HCT116 (cell line): ENCODE measurements at regions not wholly inside any gene's neighbourhood (a gene's known extent, or its start where the extent isn't known, plus 50 kb on each side); places are given as distances from the start of the nearest gene placed in this dataset.

Experiments used
- ATAC-seq: fragments of 200-7000 bp; cut with Tn5 transposase; 2 replicates; pipeline ENCODE4 v1.9.1; 2020; ENCODE audit warnings: mild to moderate bottlenecking, moderate library complexity
- BruUV-seq: library from RNA; stranded (reverse); fragments of 400-500 nt; replicated peaks from 2 replicates; lab custom pipeline; 2021; lab: Mats Ljungman, UMichigan
- CTCF ChIA-PET: fragments of 300-600 bp; sonication (Branson Sonifier 250); formaldehyde crosslinking; loops from one replicate; lab custom pipeline; 2021; ENCODE audit warnings: antibody characterized with exemption; lab: Charles Lee
- POLR2A ChIA-PET: fragments of 300-600, 350-600 bp; sonication (Branson Sonifier 250); formaldehyde crosslinking; loops from one replicate; lab custom pipeline; 2021; ENCODE audit warnings: antibody characterized with exemption; lab: Charles Lee
- RAD21 ChIA-PET, 2 experiments: fragments of 300-600 bp; sonication (Branson Sonifier 250); formaldehyde crosslinking; loops; one replicate each; lab custom pipeline; 2023; ENCODE audit warnings: low total read pairs in 2 of 2; ENCODE audit not compliant: uncharacterized antibody in 2 of 2, unreplicated experiment in 2 of 2, low non-redundant PET in 1 of 2; lab: Charles Lee
- DNase-seq: peaks from one replicate; pipeline ENCODE4 v3.0.0-alpha.2; 2010; ENCODE audit warnings: low read depth, low spot score
- H2AFZ ChIP-seq: fragments of 200-600 bp; shearing (Covaris generic), sonication (generic); 2 replicates; pipeline ENCODE4 v1.6.1; 2017; ENCODE audit warnings: low read depth, mixed run types, mixed read lengths, antibody characterized with exemption, low read length; ENCODE audit not compliant: poor library complexity, severe bottlenecking
- H3K27ac ChIP-seq: 2 replicates; pipeline ENCODE4 v1.5.1; 2012; ENCODE audit warnings: low read depth, low read length
- H3K27me3 ChIP-seq: fragments of 200-600 bp; sonication (generic); 2 replicates; pipeline ENCODE4 v1.6.1; 2016; ENCODE audit warnings: mixed run types, low read length, mixed read lengths; ENCODE audit not compliant: insufficient read depth
- H3K36me3 ChIP-seq, 2 experiments: fragments of 200-500 bp in 1 of 2; fragments of 200-600 bp in 1 of 2; sonication (Bioruptor generic) in 1 of 2; sonication (generic) in 1 of 2; 2 replicates each; pipeline versions ENCODE4 v1.5.1 to v1.6.1; 2014 to 2016; ENCODE audit warnings: low read length in 2 of 2, inconsistent platforms in 1 of 2, mixed read lengths in 1 of 2, mixed run types in 1 of 2; ENCODE audit not compliant: insufficient read depth in 2 of 2, control insufficient read depth in 1 of 2
- H3K4me1 ChIP-seq, 2 experiments: fragments of 200-600 bp in 1 of 2; sonication (generic) in 1 of 2; 2 replicates each; pipeline versions ENCODE4 v1.5.1 to v1.6.1; 2012 to 2017; ENCODE audit warnings: low read length in 2 of 2, inconsistent platforms in 1 of 2, mild to moderate bottlenecking in 1 of 2, mixed read lengths in 1 of 2, mixed run types in 1 of 2, moderate library complexity in 1 of 2; ENCODE audit not compliant: insufficient read depth in 2 of 2, control insufficient read depth in 1 of 2
- H3K4me2 ChIP-seq: fragments of 200-600 bp; sonication (generic); 2 replicates; pipeline ENCODE4 v1.6.1; 2017; ENCODE audit warnings: mixed run types, low read length, mixed read lengths
- H3K4me3 ChIP-seq, 2 experiments: fragments of 200-600 bp in 1 of 2; sonication (generic) in 1 of 2; replicated peaks in 1 of 2; 2 replicates each; pipeline ENCODE4 v1.5.1; 2011 to 2016; ENCODE audit warnings: low read length in 2 of 2, control low read depth in 1 of 2, low read depth in 1 of 2, mild to moderate bottlenecking in 1 of 2, mixed read lengths in 1 of 2, mixed run types in 1 of 2
- H3K79me2 ChIP-seq: fragments of 200-600 bp; sonication (generic); 2 replicates; pipeline ENCODE4 v1.6.1; 2017; ENCODE audit warnings: mild to moderate bottlenecking, mixed run types, low read length, moderate library complexity, mixed read lengths; ENCODE audit not compliant: insufficient read depth
- H3K9ac ChIP-seq: fragments of 200-600 bp; sonication (generic); 2 replicates; pipeline ENCODE4 v1.6.1; 2016; ENCODE audit warnings: low read length, mixed read lengths
- H3K9me2 ChIP-seq: fragments of 200-600 bp; sonication (generic), shearing (Covaris generic); 2 replicates; pipeline ENCODE4 v1.6.1; 2017; ENCODE audit warnings: mixed run types, mild to moderate bottlenecking, moderate library complexity; ENCODE audit not compliant: insufficient read depth
- H3K9me3 ChIP-seq, 2 experiments: fragments of 200-500 bp in 1 of 2; fragments of 200-600 bp in 1 of 2; sonication (Bioruptor generic) in 1 of 2; sonication (generic) in 1 of 2; 2 replicates each; pipeline ENCODE4 v1.6.1; 2014 to 2017; ENCODE audit warnings: low read length in 2 of 2, mixed read lengths in 2 of 2, inconsistent platforms in 1 of 2, low read depth in 1 of 2, mild to moderate bottlenecking in 1 of 2, mixed run types in 1 of 2, moderate library complexity in 1 of 2; ENCODE audit not compliant: control insufficient read depth in 1 of 2, insufficient read depth in 1 of 2
- H4K20me1 ChIP-seq: fragments of 200-600 bp; sonication (generic), shearing (Covaris generic); 2 replicates; pipeline ENCODE4 v1.6.1; 2017; ENCODE audit warnings: mixed run types, mild to moderate bottlenecking, moderate library complexity; ENCODE audit not compliant: insufficient read depth
- ATF3 ChIP-seq: IDR thresholded peaks from 2 replicates; pipeline ENCODE4 v1.6.1; 2012
- CEBPB ChIP-seq: IDR thresholded peaks from 2 replicates; pipeline ENCODE4 v1.6.1; 2012; ENCODE audit warnings: low read depth
- CTCF ChIP-seq, 3 experiments: fragments of 200-600 bp in 1 of 3; sonication (generic) in 1 of 3; IDR thresholded peaks in 2 of 3; conservative IDR thresholded peaks in 1 of 3; 2 replicates each; pipeline ENCODE4 v1.5.1; 2012 to 2017; ENCODE audit warnings: low read depth in 2 of 3, low read length in 2 of 3, antibody characterized with exemption in 1 of 3, borderline replicate concordance in 1 of 3, control low read depth in 1 of 3, mild to moderate bottlenecking in 1 of 3, mixed read lengths in 1 of 3, mixed run types in 1 of 3, moderate library complexity in 1 of 3; ENCODE audit not compliant: insufficient read depth in 1 of 3
- ELF1 ChIP-seq: IDR thresholded peaks from 2 replicates; pipeline ENCODE4 v1.6.1; 2012; ENCODE audit warnings: low read depth, borderline replicate concordance
- EZH2 ChIP-seq: fragments of 200-600 bp; sonication (generic); IDR thresholded peaks from 2 replicates; pipeline ENCODE4 v1.6.1; 2017; ENCODE audit warnings: antibody characterized with exemption, mixed run types
- EZH2phosphoT487 ChIP-seq: fragments of 200-600 bp; IDR thresholded peaks from 2 replicates; pipeline ENCODE4 v1.6.1; 2018; ENCODE audit warnings: antibody characterized with exemption, borderline replicate concordance
- POLR2A ChIP-seq: IDR thresholded peaks from 2 replicates; pipeline ENCODE4 v1.7.0; 2011; ENCODE audit warnings: borderline replicate concordance; ENCODE audit not compliant: insufficient read depth, insufficient read length; ENCODE audit errors: extremely low read depth
- POLR2AphosphoS5 ChIP-seq: IDR thresholded peaks from 2 replicates; pipeline ENCODE4 v1.6.1; 2011; ENCODE audit warnings: mild to moderate bottlenecking, low read depth, low read length, moderate library complexity
- RAD21 ChIP-seq: IDR thresholded peaks from 2 replicates; pipeline ENCODE4 v1.6.1; 2012; ENCODE audit warnings: low read depth, mild to moderate bottlenecking
- SIN3A ChIP-seq: IDR thresholded peaks from 2 replicates; pipeline ENCODE4 v1.6.1; 2012; ENCODE audit warnings: low read depth
- ZFX ChIP-seq: fragments of 450-650 bp; IDR thresholded peaks from 2 replicates; pipeline ENCODE4 v1.6.1; 2017
- ZNF274 ChIP-seq: fragments of 200-500 bp; sonication (Bioruptor generic); IDR thresholded peaks from 2 replicates; pipeline ENCODE4 v1.6.1; 2014; ENCODE audit warnings: mild to moderate bottlenecking, low read depth, low read length, inconsistent platforms
- intact Hi-C: fragments of 100-400 bp; cut with micrococcal nuclease; formaldehyde crosslinking; loops from 2 replicates; pipeline ENCODE4 v1.10.0; 2022

GRCh38 chr12:25384038-25384892 is 133.5 kb upstream of the KRAS start:
- Histone ChIP-seq H3K27ac (no peak overlapping the region), H3K27me3 (no peaks in the 10 kb centered on the region), H2AFZ (no peak overlapping the region), H3K36me3 (no peaks in the 10 kb centered on the region), H3K9me2 (no peaks in the 10 kb centered on the region), H4K20me1 (no peaks in the 10 kb centered on the region), H3K9ac (no peak overlapping the region), H3K9me3 (no peaks in the 10 kb centered on the region), H3K4me3 (no peak overlapping the region), H3K4me1 (peaks cover 12 to 31% of the 10 kb centered on the region in 2 experiments), H3K79me2 (peaks cover 5% of the 10 kb centered on the region), H3K4me2 (peak overlapping the region; percentile 96; the same call in 1 of the 2 replicates)
- ChIA-PET CTCF (interaction anchor here (1.0 kb wide), 1 partner anchor 143 kb away, joined by 3 read pairs; no protein-coding TSS in a partner anchor), POLR2A (interaction anchor here (0.6 to 1.8 kb wide), 6 partner anchors 12 to 190 kb away, joined by 3 to 8 read pairs (median 4); partner anchors contain the start of genes DNAI7, ETFRF1 and KRAS), RAD21 (no interaction called here)
- intact Hi-C loops, result no loop called here
- no peak for DNase-seq
- ATAC-seq, result no peak
- no TSS peak for BruUV-seq
- TF ChIP-seq CEBPB (no peak), RAD21 (no peak)
- TF ChIP-seq, all 23 proteins: peak for 0

- H2AFZ ChIP-seq, result no peak overlapping the region
- DNase-seq (no peak), ATAC-seq (no peak)
- no peaks in the 10 kb centered on the region for H3K9me3 ChIP-seq
- H4K20me1 ChIP-seq, result no peaks in the 10 kb centered on the region
- intact Hi-C loops, result no loop called here
- H3K36me3 ChIP-seq, result no peaks in the 10 kb centered on the region
- no peaks in the 10 kb centered on the region for H3K9me2 ChIP-seq
- no TSS peak for BruUV-seq
- H3K4me1 ChIP-seq, result peaks cover 12 to 36% of the 10 kb centered on the region in 2 experiments
- H3K27ac ChIP-seq, result no peak overlapping the region
- no peak overlapping the region for H3K4me2 ChIP-seq
- no peak overlapping the region for H3K4me3 ChIP-seq
- ChIA-PET CTCF (no interaction called here), POLR2A (interaction anchor here (0.6 to 1.2 kb wide), 2 partner anchors 126 to 175 kb away, joined by 3 read pairs; no protein-coding TSS in a partner anchor), RAD21 (no interaction called here)
- no peak overlapping the region for H3K9ac ChIP-seq
- H3K79me2 ChIP-seq, result peaks cover 5% of the 10 kb centered on the region
- no peaks in the 10 kb centered on the region for H3K27me3 ChIP-seq
- no peak for TF ChIP-seq POLR2A
- no peak for TF ChIP-seq POLR2AphosphoS5
- TF ChIP-seq SIN3A, result no peak
- TF ChIP-seq CTCF (IDR thresholded peaks at IDR 0.05 in 2 of 3, conservative IDR thresholded peaks at IDR 0.05 in 1 of 3; ENCODE audit: borderline replicate concordance in 1 of 3, insufficient read depth in 1 of 3, low read depth in 2 of 3, low read length in 2 of 3), result no peak
- TF ChIP-seq ZFX, result no peak
- no peak for TF ChIP-seq ATF3
- no peak for TF ChIP-seq CEBPB
- TF ChIP-seq ZNF274, result no peak
- no peak for TF ChIP-seq EZH2phosphoT487
- no peak for TF ChIP-seq ELF1
- TF ChIP-seq RAD21, result no peak
- TF ChIP-seq EZH2, result no peak
Observed at GRCh38 chr12:25382311-25383106, 131.8 kb upstream of the KRAS start.
